Lower leg skin (tissue), 4 donors: ENCODE measurements at regions not wholly inside any gene's neighbourhood (a gene's known extent, or its start where the extent isn't known, plus 50 kb on each side); places are given as distances from the start of the nearest gene placed in this dataset.

ENCODE experiments used
- DNase-seq, 2 donors: peaks; one replicate each; pipeline ENCODE4 v3.0.0-alpha.2; 2019; ENCODE audit warnings: low spot score in 2 of 2
- H3K4me3 ChIP-seq: fragments of 200-600 bp; sonication (generic); 2 replicates; pipeline ENCODE4 v1.5.1; 2017; ENCODE audit warnings: mild to moderate bottlenecking, low read depth; ENCODE audit not compliant: poor library complexity, severe bottlenecking
- CTCF ChIP-seq, 3 donors: fragments of 450-650 bp; IDR thresholded peaks; one replicate each; pipeline ENCODE4 v1.5.1; 2016; ENCODE audit warnings: antibody characterized with exemption in 3 of 3, mild to moderate bottlenecking in 3 of 3, moderate library complexity in 2 of 3
- POLR2A ChIP-seq, 2 donors: fragments of 450-650 bp; IDR thresholded peaks; one replicate each; pipeline ENCODE4 v1.6.1; 2016 to 2017; ENCODE audit warnings: antibody characterized with exemption in 2 of 2, mild to moderate bottlenecking in 1 of 2, moderate library complexity in 1 of 2
- WGBS, 2 donors: methylation state at CpG; one replicate each; pipeline ENCODE4 v1.1.5; 2018; 5-methylcytosine and 5-hydroxymethylcytosine counted together
- intact Hi-C: fragments of 100-400 bp; cut with DNase I; formaldehyde crosslinking; loops from one replicate; pipeline ENCODE4 v1.15.0; 2023; ENCODE audit warnings: low total_unique reads

- no peak for DNase-seq
- TF ChIP-seq POLR2A (IDR thresholded peaks at IDR 0.05) (no peak), CTCF (IDR thresholded peaks at IDR 0.05) (no peak)
- no peak overlapping the region for H3K4me3 ChIP-seq
Measured at GRCh38 chr19:29326849-29327840, 114.2 kb upstream of the UQCRFS1 start.

GRCh38 chr19:29328586-29328985 lies 115.6 kb upstream of the UQCRFS1 start:
- no peak for DNase-seq
- TF ChIP-seq CTCF (IDR thresholded peaks at IDR 0.05) (no peak), POLR2A (IDR thresholded peaks at IDR 0.05) (no peak)
- intact Hi-C loops, result no loop called here
- no peak overlapping the region for H3K4me3 ChIP-seq
- WGBS, 2 donors, result 39 to 56% methylated on average over 2 of the region's 2 CpGs

More at GRCh38 chr19:29326849-29327840, 114.2 kb upstream of the UQCRFS1 start:
- intact Hi-C loops, result no loop called here
- 58 to 59% methylated on average over 14 of the region's 14 CpGs for WGBS, 2 donors

GRCh38 chr19:29329460-29330134 lies 116.6 kb upstream of the UQCRFS1 start:
- intact Hi-C loops, result no loop called here
- TF ChIP-seq POLR2A (IDR thresholded peaks at IDR 0.05), result no peak
- no peak for TF ChIP-seq CTCF (IDR thresholded peaks at IDR 0.05)
- no peak for DNase-seq
- WGBS, 2 donors, result 69 to 77% methylated on average over 4 to 5 of the region's 5 CpGs
- no peak overlapping the region for H3K4me3 ChIP-seq

- 72 to 77% methylated on average over 5 of the region's 5 CpGs for WGBS, 2 donors
- no peak for DNase-seq
- intact Hi-C loops, result no loop called here
- TF ChIP-seq POLR2A (IDR thresholded peaks at IDR 0.05) (no peak), CTCF (IDR thresholded peaks at IDR 0.05) (no peak)
- H3K4me3 ChIP-seq, result no peak overlapping the region
Measured at GRCh38 chr19:29336425-29336824, 123.5 kb upstream of the UQCRFS1 start.

GRCh38 chr19:29337029-29337428 lies 124.1 kb upstream of the UQCRFS1 start:
- no peak for DNase-seq
- TF ChIP-seq POLR2A (IDR thresholded peaks at IDR 0.05), result no peak
- no peak for TF ChIP-seq CTCF (IDR thresholded peaks at IDR 0.05)
- WGBS, 2 donors, result 68 to 70% methylated on average over 6 of the region's 6 CpGs

More at GRCh38 chr19:29337029-29337428, 124.1 kb upstream of the UQCRFS1 start:
- intact Hi-C loops, result no loop called here
- no peak overlapping the region for H3K4me3 ChIP-seq
